ENCODE measurements at regions not wholly inside any gene's neighbourhood (a gene's known extent, or its start where the extent isn't known, plus 50 kb on each side); places are given as distances from the start of the nearest gene placed in this dataset.

DNA sequence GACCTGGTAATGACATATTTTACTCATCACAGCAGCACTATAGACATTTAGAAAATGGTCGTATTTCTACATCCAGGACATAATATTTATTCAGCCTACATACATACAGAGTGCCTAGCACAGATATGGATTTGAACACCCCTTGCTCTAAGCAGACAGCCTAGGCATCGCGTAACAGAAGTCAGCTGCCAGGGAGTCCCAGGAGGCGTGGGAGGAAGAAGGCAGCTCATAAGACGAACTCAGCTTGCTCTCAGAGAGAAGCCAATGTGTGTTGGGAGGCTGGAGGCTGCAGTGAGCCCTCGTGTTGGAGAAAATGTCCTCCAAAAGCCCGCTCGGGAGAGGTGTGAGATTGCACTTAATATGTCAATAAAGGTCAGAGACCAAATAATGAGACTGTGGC is 131.6 kb downstream of the BCOR start:
- Histone ChIP-seq H3F3A (ENCODE audit: insufficient read depth, low read length) (no peaks in the 10 kb centered on the region), H3K4me2 (ENCODE audit: low read length) (no peak overlapping the region), H3K9me2 (ENCODE audit: low read depth, low read length) (no peaks in the 10 kb centered on the region), H4K20me1 (ENCODE audit: insufficient read depth, low read length) (no peaks in the 10 kb centered on the region), H3K9ac (ENCODE audit: low read length) (no peak overlapping the region), H3K36me3 (ENCODE audit: insufficient read depth, low read length) (no peaks in the 10 kb centered on the region; the same call in 1 of the 2 replicates), H3K27ac (ENCODE audit: low read depth, low read length, poor library complexity, severe bottlenecking) (no peak overlapping the region), H3K27me3 (ENCODE audit: insufficient read depth, low read length) (no peaks in the 10 kb centered on the region; the same call in 1 of the 2 replicates), H2AFZ (ENCODE audit: low read length) (no peak overlapping the region), H3K4me3 (ENCODE audit: low read depth, low read length, poor library complexity, severe bottlenecking) (no peak overlapping the region), H3K79me2 (ENCODE audit: insufficient read depth, low read length) (no peaks in the 10 kb centered on the region), H3K4me1 (ENCODE audit: insufficient read depth, low read length, severe bottlenecking) (peaks cover 9% of the 10 kb centered on the region), H3K9me3 (ENCODE audit: low read length) (no peaks in the 10 kb centered on the region)
- no peak for TF ChIP-seq EZH2 (IDR thresholded peaks at IDR 0.05; ENCODE audit: borderline replicate concordance, low read length)
- TF ChIP-seq, protein P1, sequence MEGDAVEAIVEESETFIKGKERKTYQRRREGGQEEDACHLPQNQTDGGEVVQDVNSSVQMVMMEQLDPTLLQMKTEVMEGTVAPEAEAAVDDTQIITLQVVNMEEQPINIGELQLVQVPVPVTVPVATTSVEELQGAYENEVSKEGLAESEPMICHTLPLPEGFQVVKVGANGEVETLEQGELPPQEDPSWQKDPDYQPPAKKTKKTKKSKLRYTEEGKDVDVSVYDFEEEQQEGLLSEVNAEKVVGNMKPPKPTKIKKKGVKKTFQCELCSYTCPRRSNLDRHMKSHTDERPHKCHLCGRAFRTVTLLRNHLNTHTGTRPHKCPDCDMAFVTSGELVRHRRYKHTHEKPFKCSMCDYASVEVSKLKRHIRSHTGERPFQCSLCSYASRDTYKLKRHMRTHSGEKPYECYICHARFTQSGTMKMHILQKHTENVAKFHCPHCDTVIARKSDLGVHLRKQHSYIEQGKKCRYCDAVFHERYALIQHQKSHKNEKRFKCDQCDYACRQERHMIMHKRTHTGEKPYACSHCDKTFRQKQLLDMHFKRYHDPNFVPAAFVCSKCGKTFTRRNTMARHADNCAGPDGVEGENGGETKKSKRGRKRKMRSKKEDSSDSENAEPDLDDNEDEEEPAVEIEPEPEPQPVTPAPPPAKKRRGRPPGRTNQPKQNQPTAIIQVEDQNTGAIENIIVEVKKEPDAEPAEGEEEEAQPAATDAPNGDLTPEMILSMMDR (IDR thresholded peaks at IDR 0.05; ENCODE audit: low read length) = no peak

- H3K27ac ChIP-seq (ENCODE audit: low read depth, low read length, poor library complexity, severe bottlenecking) = no peak overlapping the region
- no peak overlapping the region for H3K4me3 ChIP-seq (ENCODE audit: low read depth, low read length, poor library complexity, severe bottlenecking)
- no peaks in the 10 kb centered on the region; the same call in 1 of the 2 replicates for H3K36me3 ChIP-seq (ENCODE audit: insufficient read depth, low read length)
- H3K9me2 ChIP-seq (ENCODE audit: low read depth, low read length) = no peaks in the 10 kb centered on the region
- no peaks in the 10 kb centered on the region for H3K9me3 ChIP-seq (ENCODE audit: low read length)
- H3K4me1 ChIP-seq (ENCODE audit: insufficient read depth, low read length, severe bottlenecking) = peaks cover 9% of the 10 kb centered on the region
- H3F3A ChIP-seq (ENCODE audit: insufficient read depth, low read length) = no peaks in the 10 kb centered on the region
- H2AFZ ChIP-seq (ENCODE audit: low read length) = no peak overlapping the region
- H3K9ac ChIP-seq (ENCODE audit: low read length) = no peak overlapping the region
- H4K20me1 ChIP-seq (ENCODE audit: insufficient read depth, low read length) = no peaks in the 10 kb centered on the region
- no peak for TF ChIP-seq EZH2 (IDR thresholded peaks at IDR 0.05; ENCODE audit: borderline replicate concordance, low read length)
- TF ChIP-seq, protein P1 (IDR thresholded peaks at IDR 0.05; ENCODE audit: low read length) = no peak
- no peaks in the 10 kb centered on the region; the same call in 1 of the 2 replicates for H3K27me3 ChIP-seq (ENCODE audit: insufficient read depth, low read length)
- H3K79me2 ChIP-seq (ENCODE audit: insufficient read depth, low read length) = no peaks in the 10 kb centered on the region
- no peak overlapping the region for H3K4me2 ChIP-seq (ENCODE audit: low read length)
Measured at GRCh38 chrX:39967348-39967747, 130.4 kb downstream of the BCOR start.

- Histone ChIP-seq H3K36me3 (ENCODE audit: insufficient read depth, low read length) (no peaks in the 10 kb centered on the region; the same call in 1 of the 2 replicates), H3K27ac (ENCODE audit: low read depth, low read length, poor library complexity, severe bottlenecking) (no peak overlapping the region), H4K20me1 (ENCODE audit: insufficient read depth, low read length) (no peaks in the 10 kb centered on the region), H3K9me2 (ENCODE audit: low read depth, low read length) (no peaks in the 10 kb centered on the region), H3K79me2 (ENCODE audit: insufficient read depth, low read length) (no peaks in the 10 kb centered on the region), H3K9ac (ENCODE audit: low read length) (no peak overlapping the region), H3K4me1 (ENCODE audit: insufficient read depth, low read length, severe bottlenecking) (peaks cover 9% of the 10 kb centered on the region), H3K9me3 (ENCODE audit: low read length) (no peaks in the 10 kb centered on the region), H3K27me3 (ENCODE audit: insufficient read depth, low read length) (no peaks in the 10 kb centered on the region; the same call in 1 of the 2 replicates), H3K4me3 (ENCODE audit: low read depth, low read length, poor library complexity, severe bottlenecking) (no peak overlapping the region), H2AFZ (ENCODE audit: low read length) (no peak overlapping the region), H3F3A (ENCODE audit: insufficient read depth, low read length) (no peaks in the 10 kb centered on the region), H3K4me2 (ENCODE audit: low read length) (peak overlapping the region; percentile 14; the same call in 1 of the 2 replicates)
- TF ChIP-seq, protein P1 (IDR thresholded peaks at IDR 0.05; ENCODE audit: low read length) = no peak
- TF ChIP-seq EZH2 (IDR thresholded peaks at IDR 0.05; ENCODE audit: borderline replicate concordance, low read length) = no peak
Measured at GRCh38 chrX:39969099-39969818, 128.5 kb downstream of the BCOR start.
